ENCODE measurements at regions not wholly inside any gene's neighbourhood (a gene's known extent, or its start where the extent isn't known, plus 50 kb on each side); places are given as distances from the start of the nearest gene placed in this dataset.
"Not testable (repeated sequence)": the region's sequence is repeated elsewhere in the genome, so short reads cannot be mapped to it uniquely, and the experiment has no call there.

DNA sequence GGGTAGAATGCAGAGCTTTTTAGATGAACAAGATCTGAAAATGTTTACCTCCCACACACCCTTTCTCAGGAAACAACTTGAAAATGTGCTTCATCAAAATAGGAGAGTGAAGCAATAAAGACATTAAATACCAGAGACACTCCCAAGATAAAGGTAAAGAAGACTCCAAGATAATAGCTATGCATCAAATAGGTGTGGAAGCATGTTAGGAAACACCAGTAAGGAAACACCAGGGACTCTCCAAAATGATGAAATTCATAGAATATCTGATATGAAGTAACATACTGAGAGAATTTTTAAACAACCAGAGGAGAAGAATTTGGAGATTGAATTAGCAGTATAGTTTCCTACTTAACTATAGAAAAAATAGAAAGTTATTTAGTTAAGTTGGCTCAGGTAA lies 57.0 kb downstream of the OR10A6 start:
- TF ChIP-seq, protein P1, sequence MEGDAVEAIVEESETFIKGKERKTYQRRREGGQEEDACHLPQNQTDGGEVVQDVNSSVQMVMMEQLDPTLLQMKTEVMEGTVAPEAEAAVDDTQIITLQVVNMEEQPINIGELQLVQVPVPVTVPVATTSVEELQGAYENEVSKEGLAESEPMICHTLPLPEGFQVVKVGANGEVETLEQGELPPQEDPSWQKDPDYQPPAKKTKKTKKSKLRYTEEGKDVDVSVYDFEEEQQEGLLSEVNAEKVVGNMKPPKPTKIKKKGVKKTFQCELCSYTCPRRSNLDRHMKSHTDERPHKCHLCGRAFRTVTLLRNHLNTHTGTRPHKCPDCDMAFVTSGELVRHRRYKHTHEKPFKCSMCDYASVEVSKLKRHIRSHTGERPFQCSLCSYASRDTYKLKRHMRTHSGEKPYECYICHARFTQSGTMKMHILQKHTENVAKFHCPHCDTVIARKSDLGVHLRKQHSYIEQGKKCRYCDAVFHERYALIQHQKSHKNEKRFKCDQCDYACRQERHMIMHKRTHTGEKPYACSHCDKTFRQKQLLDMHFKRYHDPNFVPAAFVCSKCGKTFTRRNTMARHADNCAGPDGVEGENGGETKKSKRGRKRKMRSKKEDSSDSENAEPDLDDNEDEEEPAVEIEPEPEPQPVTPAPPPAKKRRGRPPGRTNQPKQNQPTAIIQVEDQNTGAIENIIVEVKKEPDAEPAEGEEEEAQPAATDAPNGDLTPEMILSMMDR (IDR thresholded peaks at IDR 0.05), result no peak
- H3K27ac Mint-ChIP-seq, result no peak overlapping the region
- no peaks in the 10 kb centered on the region for H3K27me3 Mint-ChIP-seq (ENCODE audit: low read depth, poor library complexity)
- no peak overlapping the region for H3K4me3 Mint-ChIP-seq
- H3K36me3 Mint-ChIP-seq (ENCODE audit: low read depth), result peaks cover 15% of the 10 kb centered on the region
- peaks cover 4% of the 10 kb centered on the region for H3K4me1 Mint-ChIP-seq
- DNase-seq, result no peak
- H3K9me3 Mint-ChIP-seq, result peaks cover 18% of the 10 kb centered on the region

DNA sequence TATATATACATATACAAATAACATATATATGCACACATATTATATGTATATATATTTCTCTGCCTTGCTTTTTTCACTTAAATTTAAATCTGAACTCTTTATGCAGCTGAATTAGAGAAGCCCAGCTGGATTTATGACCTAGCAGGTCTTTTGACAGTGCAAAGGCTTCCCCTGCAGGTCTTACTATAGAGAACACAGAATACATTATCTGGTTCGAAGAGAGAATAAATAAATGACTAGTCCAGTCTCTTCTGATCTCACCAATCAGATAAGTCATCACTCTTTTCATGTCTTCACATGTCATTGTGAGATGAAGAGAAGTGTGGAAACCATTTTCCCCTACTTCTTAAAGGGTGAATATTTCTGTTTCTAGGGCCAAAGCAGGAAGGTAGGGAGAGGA lies 58.2 kb downstream of the OR10A6 start:
- Mint-ChIP-seq H3K4me3 (no peak overlapping the region), H3K9me3 (peaks cover 26% of the 10 kb centered on the region), H3K4me1 (no peaks in the 10 kb centered on the region), H3K27me3 (ENCODE audit: low read depth, poor library complexity) (no peaks in the 10 kb centered on the region), H3K36me3 (ENCODE audit: low read depth) (peaks cover 21% of the 10 kb centered on the region), H3K27ac (no peak overlapping the region)
- no peak for DNase-seq
- TF ChIP-seq, protein P1 (IDR thresholded peaks at IDR 0.05), result no peak

DNA sequence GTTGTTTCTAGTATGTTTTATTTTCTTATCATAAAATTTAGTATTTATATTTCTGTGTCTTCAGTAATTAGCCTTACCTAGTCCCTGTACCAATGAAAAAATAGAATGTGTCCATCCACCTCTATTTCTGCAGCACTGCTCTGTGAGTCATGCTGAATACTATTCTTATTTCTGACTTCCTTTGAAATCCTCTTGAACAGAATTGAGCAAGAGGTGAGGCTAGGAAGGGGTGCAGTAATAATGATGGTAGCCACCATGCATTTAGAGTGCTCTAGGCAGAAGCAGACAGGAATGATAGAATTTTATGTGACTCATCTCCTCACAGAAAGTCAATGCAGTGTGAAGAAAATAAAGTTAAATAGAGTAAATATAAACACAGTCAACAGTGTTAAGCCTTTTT lies 60.0 kb downstream of the OR10A6 start:
- Mint-ChIP-seq H3K27ac (no peak overlapping the region), H3K36me3 (ENCODE audit: low read depth) (peaks cover 26% of the 10 kb centered on the region), H3K27me3 (ENCODE audit: low read depth, poor library complexity) (no peaks in the 10 kb centered on the region), H3K4me3 (no peak overlapping the region), H3K4me1 (no peaks in the 10 kb centered on the region), H3K9me3 (peaks cover 31% of the 10 kb centered on the region)
- DNase-seq, result no peak
- TF ChIP-seq, protein P1 (IDR thresholded peaks at IDR 0.05), result no peak

DNA sequence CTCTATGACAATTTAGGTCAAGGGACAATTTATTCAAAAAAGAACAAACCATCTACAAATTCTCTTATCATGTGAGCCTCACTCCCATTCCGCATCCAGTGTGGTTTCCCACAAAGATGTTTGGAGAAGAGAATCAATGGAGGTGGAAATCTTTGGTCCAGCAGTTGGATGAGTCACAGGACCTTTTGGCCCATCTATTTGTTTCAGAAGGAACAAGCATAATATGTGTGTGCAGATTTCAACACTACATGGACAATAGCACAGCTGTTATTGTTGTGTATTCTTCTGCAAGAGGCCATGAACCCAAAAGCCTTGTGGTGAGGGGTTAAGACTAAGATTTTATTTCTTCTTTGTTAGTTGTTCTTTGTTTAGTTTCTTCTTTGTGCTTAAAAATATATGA lies 61.6 kb downstream of the OR10A6 start:
- no peak overlapping the region for H3K4me3 Mint-ChIP-seq
- TF ChIP-seq, protein P1 (IDR thresholded peaks at IDR 0.05), result no peak
- no peak overlapping the region for H3K27ac Mint-ChIP-seq

DNA sequence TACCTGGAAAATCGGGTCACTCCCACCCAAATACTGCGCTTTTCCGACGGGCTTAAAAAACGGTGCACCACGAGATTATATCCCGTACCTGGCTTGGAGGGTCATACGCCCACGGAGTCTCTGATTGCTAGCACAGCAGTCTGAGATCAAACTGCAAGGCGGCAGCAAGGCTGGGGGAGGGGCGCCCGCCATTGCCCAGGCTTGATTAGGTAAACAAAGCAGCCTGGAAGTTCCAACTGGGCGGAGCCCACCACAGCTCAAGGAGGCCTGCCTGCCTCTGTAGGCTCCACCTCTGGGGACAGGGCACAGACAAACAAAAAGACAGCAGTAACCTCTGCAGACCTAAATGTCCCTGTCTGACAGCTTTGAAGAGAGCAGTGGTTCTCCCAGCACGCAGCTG lies 64.5 kb upstream of the OR5P2 start:
- peaks cover 11% of the 10 kb centered on the region for H3K4me1 Mint-ChIP-seq
- H3K36me3 Mint-ChIP-seq (ENCODE audit: low read depth), result not testable (repeated sequence)

More for the DNA sequence above, 61.6 kb downstream of the OR10A6 start:
- peaks cover 26% of the 10 kb centered on the region for H3K36me3 Mint-ChIP-seq (ENCODE audit: low read depth)
- H3K9me3 Mint-ChIP-seq, result peaks cover 31% of the 10 kb centered on the region
- H3K4me1 Mint-ChIP-seq, result no peaks in the 10 kb centered on the region
- DNase-seq, result no peak
- H3K27me3 Mint-ChIP-seq (ENCODE audit: low read depth, poor library complexity), result no peaks in the 10 kb centered on the region

DNA sequence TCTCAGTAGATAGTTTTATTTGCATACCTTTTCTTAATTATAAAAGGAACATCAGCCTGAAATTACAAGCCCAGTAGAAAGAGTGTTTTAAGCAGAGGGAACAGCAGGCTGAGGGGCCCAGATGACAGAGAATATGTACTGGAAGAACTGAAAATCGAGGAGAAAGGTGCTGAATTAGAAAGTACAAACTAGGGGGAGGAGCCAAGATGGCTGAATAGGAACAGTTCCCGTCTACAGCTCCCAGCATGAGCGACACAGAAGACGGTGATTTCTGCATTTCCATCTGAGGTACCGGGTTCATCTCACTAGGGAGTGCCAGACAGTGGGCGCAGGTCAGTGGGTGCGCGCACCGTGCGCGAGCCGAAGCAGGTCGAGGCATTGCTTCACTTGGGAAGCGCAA lies 64.1 kb upstream of the OR5P2 start:
- not testable (repeated sequence) for H3K4me3 Mint-ChIP-seq

More for the DNA sequence above, 64.5 kb upstream of the OR5P2 start:
- H3K4me3 Mint-ChIP-seq; H3K27ac Mint-ChIP-seq; DNase-seq; H3K27me3 Mint-ChIP-seq (ENCODE audit: low read depth, poor library complexity): not testable (repeated sequence)
- peaks cover 21% of the 10 kb centered on the region for H3K9me3 Mint-ChIP-seq

DNA sequence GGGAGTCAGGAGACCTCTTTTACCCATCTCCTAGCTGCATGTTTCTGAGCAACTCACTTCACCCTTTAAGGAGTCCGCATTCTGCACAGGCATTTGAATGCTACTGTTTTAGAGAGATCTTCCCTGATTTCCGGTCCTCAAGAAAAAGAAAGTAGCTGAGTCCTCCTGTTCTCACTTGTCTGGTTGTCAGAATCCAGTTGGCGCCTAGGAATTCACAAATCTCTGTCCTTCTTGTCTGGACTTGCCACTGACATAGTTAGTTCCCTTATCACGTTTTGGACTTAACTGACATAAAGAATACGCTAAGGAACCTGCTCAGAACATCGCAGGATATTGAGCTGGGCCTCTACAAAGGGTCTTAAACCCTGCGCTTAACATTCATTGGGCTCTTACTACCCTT lies 61.3 kb upstream of the OR5P2 start:
- Mint-ChIP-seq H3K9me3 (peaks cover 20% of the 10 kb centered on the region), H3K36me3 (ENCODE audit: low read depth) (peaks cover 7% of the 10 kb centered on the region), H3K4me1 (peaks cover 11% of the 10 kb centered on the region), H3K27ac (no peak overlapping the region), H3K27me3 (ENCODE audit: low read depth, poor library complexity) (no peaks in the 10 kb centered on the region), H3K4me3 (no peak overlapping the region)
- no peak for DNase-seq
- TF ChIP-seq, protein P1 (IDR thresholded peaks at IDR 0.05), result no peak

More for the DNA sequence above, 64.1 kb upstream of the OR5P2 start:
- H3K4me1 Mint-ChIP-seq, result peaks cover 11% of the 10 kb centered on the region
- not testable (repeated sequence) for DNase-seq; H3K27ac Mint-ChIP-seq; H3K27me3 Mint-ChIP-seq (ENCODE audit: low read depth, poor library complexity); H3K36me3 Mint-ChIP-seq (ENCODE audit: low read depth)
- H3K9me3 Mint-ChIP-seq, result peaks cover 21% of the 10 kb centered on the region

Data from nephron progenitor cell (in vitro differentiated cells).